ENCODE measurements at regions not wholly inside any gene's neighbourhood (a gene's known extent, or its start where the extent isn't known, plus 50 kb on each side); places are given as distances from the start of the nearest gene placed in this dataset.

DNA sequence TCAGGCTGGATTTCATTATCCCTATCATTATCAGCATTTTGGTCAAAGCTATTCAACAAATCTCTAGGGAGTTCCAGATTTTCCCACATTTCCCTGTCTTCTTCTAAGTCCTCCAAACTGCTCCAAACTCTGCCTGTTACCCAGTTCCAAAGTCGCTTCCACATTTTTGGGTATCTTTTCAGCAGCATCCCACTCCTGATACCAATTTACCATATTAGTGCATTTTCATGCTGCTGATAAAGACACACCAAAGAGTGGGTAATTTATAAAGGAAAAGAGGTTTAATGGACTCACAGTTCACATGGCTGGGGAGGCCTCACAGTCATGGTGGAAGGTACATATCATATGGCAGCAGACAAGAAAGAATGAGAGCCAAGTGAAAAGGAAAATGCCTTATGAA lies 132.8 kb upstream of the SLC7A11 start:
- TF ChIP-seq, protein P1, sequence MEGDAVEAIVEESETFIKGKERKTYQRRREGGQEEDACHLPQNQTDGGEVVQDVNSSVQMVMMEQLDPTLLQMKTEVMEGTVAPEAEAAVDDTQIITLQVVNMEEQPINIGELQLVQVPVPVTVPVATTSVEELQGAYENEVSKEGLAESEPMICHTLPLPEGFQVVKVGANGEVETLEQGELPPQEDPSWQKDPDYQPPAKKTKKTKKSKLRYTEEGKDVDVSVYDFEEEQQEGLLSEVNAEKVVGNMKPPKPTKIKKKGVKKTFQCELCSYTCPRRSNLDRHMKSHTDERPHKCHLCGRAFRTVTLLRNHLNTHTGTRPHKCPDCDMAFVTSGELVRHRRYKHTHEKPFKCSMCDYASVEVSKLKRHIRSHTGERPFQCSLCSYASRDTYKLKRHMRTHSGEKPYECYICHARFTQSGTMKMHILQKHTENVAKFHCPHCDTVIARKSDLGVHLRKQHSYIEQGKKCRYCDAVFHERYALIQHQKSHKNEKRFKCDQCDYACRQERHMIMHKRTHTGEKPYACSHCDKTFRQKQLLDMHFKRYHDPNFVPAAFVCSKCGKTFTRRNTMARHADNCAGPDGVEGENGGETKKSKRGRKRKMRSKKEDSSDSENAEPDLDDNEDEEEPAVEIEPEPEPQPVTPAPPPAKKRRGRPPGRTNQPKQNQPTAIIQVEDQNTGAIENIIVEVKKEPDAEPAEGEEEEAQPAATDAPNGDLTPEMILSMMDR (IDR thresholded peaks at IDR 0.05; ENCODE audit: extremely low read depth in 1 of 2, insufficient read depth in 1 of 2, low read depth in 1 of 2, low read length in 2 of 2): no peak
- no peak for TF ChIP-seq EZH2 (IDR thresholded peaks at IDR 0.05; ENCODE audit: borderline replicate concordance, low read depth, low read length, severe bottlenecking)
